NB4 (cell line): ENCODE measurements at regions not wholly inside any gene's neighbourhood (a gene's known extent, or its start where the extent isn't known, plus 50 kb on each side); places are given as distances from the start of the nearest gene placed in this dataset.

Source experiments
- CTCF ChIP-seq: IDR thresholded peaks from one replicate; pipeline ENCODE4 v1.5.1; 2012; ENCODE audit warnings: low read depth, low read length
- POLR2A ChIP-seq: IDR thresholded peaks from 2 replicates; pipeline ENCODE4 v1.6.1; 2011; ENCODE audit warnings: mild to moderate bottlenecking; ENCODE audit not compliant: insufficient read length; ENCODE audit errors: extremely low read depth

- TF ChIP-seq CTCF (no peak), POLR2A (no peak)
Observed at GRCh38 chr17:13283606-13284005, 265.8 kb upstream of the ELAC2 start.
